Bronchial epithelial cell (primary cell): ENCODE measurements at regions not wholly inside any gene's neighbourhood (a gene's known extent, or its start where the extent isn't known, plus 50 kb on each side); places are given as distances from the start of the nearest gene placed in this dataset.

Experiments
- DNase-seq: peaks from one replicate; pipeline ENCODE4 v3.0.0-alpha.2; 2010; ENCODE audit warnings: low read depth
- FAIRE-seq: peaks from 2 replicates; lab custom pipeline; 2011; peaks lifted over from hg19 to GRCh38; lab: Jason Lieb, UNC
- H3K27me3 ChIP-seq: 2 replicates; pipeline ENCODE4 v1.5.1; 2011; ENCODE audit warnings: low read length; ENCODE audit not compliant: control insufficient read depth, insufficient read depth
- H3K36me3 ChIP-seq: 2 replicates; pipeline ENCODE4 v1.5.1; 2011; ENCODE audit warnings: low read length; ENCODE audit not compliant: control insufficient read depth, insufficient read depth
- H3K4me3 ChIP-seq: 2 replicates; pipeline ENCODE4 v1.5.1; 2011; ENCODE audit warnings: mild to moderate bottlenecking, low read depth, low read length, control low read depth
- CTCF ChIP-seq: IDR thresholded peaks from 2 replicates; pipeline ENCODE4 v1.5.1; 2011; ENCODE audit warnings: mild to moderate bottlenecking, moderate library complexity, low read length, control low read depth, inconsistent platforms; ENCODE audit not compliant: insufficient read depth, severe bottlenecking

GRCh38 chr15:94100863-94101262, 130.5 kb upstream of the MCTP2 start:
- TF ChIP-seq CTCF: no peak
- no peak overlapping the region for H3K4me3 ChIP-seq
- no peak for DNase-seq
- H3K36me3 ChIP-seq: no peaks in the 10 kb centered on the region
- no peaks in the 10 kb centered on the region for H3K27me3 ChIP-seq
- FAIRE-seq: peak; percentile 23

GRCh38 chr15:94099574-94099960, 131.8 kb upstream of the MCTP2 start:
- no peak overlapping the region for H3K4me3 ChIP-seq
- no peaks in the 10 kb centered on the region for H3K36me3 ChIP-seq
- no peak for TF ChIP-seq CTCF
- DNase-seq (no peak), FAIRE-seq (no peak)
- no peaks in the 10 kb centered on the region for H3K27me3 ChIP-seq

GRCh38 chr15:94098921-94099573, 132.3 kb upstream of the MCTP2 start:
- TF ChIP-seq CTCF: no peak
- Histone ChIP-seq H3K4me3 (no peak overlapping the region), H3K36me3 (no peaks in the 10 kb centered on the region), H3K27me3 (no peaks in the 10 kb centered on the region)
- DNase-seq (no peak), FAIRE-seq (no peak)

- TF ChIP-seq CTCF: no peak
- Histone ChIP-seq H3K36me3 (no peaks in the 10 kb centered on the region), H3K27me3 (no peaks in the 10 kb centered on the region), H3K4me3 (no peak overlapping the region)
- no peak for FAIRE-seq
- DNase-seq: no peak
Observed at GRCh38 chr15:94097552-94097951, 133.8 kb upstream of the MCTP2 start.

GRCh38 chr15:94094310-94094709, 137.1 kb upstream of the MCTP2 start:
- Histone ChIP-seq H3K4me3 (no peak overlapping the region), H3K36me3 (no peaks in the 10 kb centered on the region), H3K27me3 (no peaks in the 10 kb centered on the region)
- no peak for FAIRE-seq
- DNase-seq: no peak
- TF ChIP-seq CTCF: no peak

- TF ChIP-seq CTCF: no peak
- DNase-seq: no peak
- Histone ChIP-seq H3K36me3 (no peaks in the 10 kb centered on the region), H3K4me3 (no peak overlapping the region), H3K27me3 (no peaks in the 10 kb centered on the region)
- no peak for FAIRE-seq
Observed at GRCh38 chr15:94086341-94086740, 145.0 kb upstream of the MCTP2 start.
